ENCODE measurements at regions not wholly inside any gene's neighbourhood (a gene's known extent, or its start where the extent isn't known, plus 50 kb on each side); places are given as distances from the start of the nearest gene placed in this dataset.
"Not testable (repeated sequence)": the region's sequence is repeated elsewhere in the genome, so short reads cannot be mapped to it uniquely, and the experiment has no call there.

- no peak for TF ChIP-seq CTCF (conservative IDR thresholded peaks at IDR 0.05)
- no peak overlapping the region for H3K27ac ChIP-seq
Observed at GRCh38 chr5:68114378-68115040, 101.0 kb upstream of the PIK3R1 start.

GRCh38 chr5:68112658-68113057, 102.9 kb upstream of the PIK3R1 start:
- TF ChIP-seq CTCF (conservative IDR thresholded peaks at IDR 0.05), result no peak
- no peak overlapping the region for H3K27ac ChIP-seq

GRCh38 chr5:68110894-68111293, 104.7 kb upstream of the PIK3R1 start:
- H3K27ac ChIP-seq, result peak overlapping the region; percentile 62
- TF ChIP-seq CTCF (conservative IDR thresholded peaks at IDR 0.05), result no peak

GRCh38 chr5:68110264-68110663, 105.3 kb upstream of the PIK3R1 start:
- peak overlapping the region; percentile 62 for H3K27ac ChIP-seq
- no peak for TF ChIP-seq CTCF (conservative IDR thresholded peaks at IDR 0.05)

- not testable (repeated sequence) for H3K27ac ChIP-seq
Observed at GRCh38 chr5:68104217-68104616, 111.3 kb upstream of the PIK3R1 start.

- H3K27ac ChIP-seq, result not testable (repeated sequence)
Observed at GRCh38 chr5:68103297-68103696, 112.3 kb upstream of the PIK3R1 start.

GRCh38 chr5:68099327-68099726, 116.2 kb upstream of the PIK3R1 start:
- H3K27ac ChIP-seq, result no peak overlapping the region
- TF ChIP-seq CTCF (conservative IDR thresholded peaks at IDR 0.05), result no peak

GRCh38 chr5:68093455-68094159, 121.9 kb upstream of the PIK3R1 start:
- H3K27ac ChIP-seq, result no peak overlapping the region
- no peak for TF ChIP-seq CTCF (conservative IDR thresholded peaks at IDR 0.05)

Measured in VCaP (cell line).